Pulmonary artery endothelial cell (primary cell): ENCODE measurements at regions not wholly inside any gene's neighbourhood (a gene's known extent, or its start where the extent isn't known, plus 50 kb on each side); places are given as distances from the start of the nearest gene placed in this dataset.

Source experiments
- DNase-seq: peaks from one replicate; pipeline ENCODE4 v3.0.0-alpha.2; 2011; ENCODE audit warnings: low read depth, low spot score

- DNase-seq = no peak
These were observed 79.7 kb upstream of the ACKR3 start for GRCh38 chr2:236489895-236490404.

- DNase-seq = no peak
These were observed 73.3 kb upstream of the ACKR3 start for GRCh38 chr2:236496340-236496739.

DNA sequence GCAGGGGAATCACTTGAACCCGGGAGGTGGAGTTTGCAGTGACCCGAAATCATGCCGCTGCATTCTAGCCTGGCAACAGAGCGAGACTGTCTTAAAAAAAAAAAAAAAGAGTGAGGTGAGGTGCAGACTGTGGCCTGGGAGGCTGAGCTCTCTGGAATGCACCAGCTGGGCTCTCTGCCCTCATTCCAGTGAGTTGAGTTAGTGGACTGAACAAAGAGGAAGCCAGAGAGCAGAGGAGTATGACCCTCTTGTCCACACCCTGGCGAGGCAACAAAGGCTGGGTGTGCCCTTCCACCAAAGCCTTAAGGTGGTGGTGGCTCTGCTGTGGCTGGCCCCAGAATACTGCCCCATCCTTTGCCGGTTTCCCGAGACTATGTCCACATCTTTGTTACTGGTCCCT, 71.3 kb upstream of the ACKR3 start:
- no peak for DNase-seq

GRCh38 chr2:236499691-236500578, 69.7 kb upstream of the ACKR3 start:
- DNase-seq = no peak

DNA sequence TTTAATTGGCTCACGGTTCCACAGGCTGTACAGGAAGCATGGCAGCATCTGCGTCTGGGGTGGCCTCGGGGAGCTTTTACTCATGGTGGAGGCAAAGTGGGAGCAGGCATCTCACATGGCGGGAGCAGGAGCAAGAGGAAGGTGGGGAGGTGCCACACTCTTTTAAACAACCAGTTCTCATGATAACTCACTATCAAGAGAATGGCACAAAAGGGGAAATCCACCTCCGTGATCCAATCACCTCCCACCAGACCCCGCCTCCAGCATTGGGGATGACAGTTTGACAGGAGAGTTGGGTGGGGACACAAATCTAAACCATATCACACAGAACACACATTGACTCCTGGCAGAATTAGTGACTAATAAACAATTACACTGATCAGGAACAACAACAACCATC, 68.6 kb upstream of the ACKR3 start:
- no peak for DNase-seq

- DNase-seq = no peak
These were observed 68.1 kb upstream of the ACKR3 start for GRCh38 chr2:236501531-236501930.

- DNase-seq = no peak
These were observed 66.5 kb upstream of the ACKR3 start for GRCh38 chr2:236503100-236503499.

GRCh38 chr2:236503583-236503982, 66.0 kb upstream of the ACKR3 start:
- no peak for DNase-seq

GRCh38 chr2:236505041-236505440, 64.6 kb upstream of the ACKR3 start:
- DNase-seq = no peak

- DNase-seq = no peak
These were observed 64.0 kb upstream of the ACKR3 start for GRCh38 chr2:236505648-236506047.

DNA sequence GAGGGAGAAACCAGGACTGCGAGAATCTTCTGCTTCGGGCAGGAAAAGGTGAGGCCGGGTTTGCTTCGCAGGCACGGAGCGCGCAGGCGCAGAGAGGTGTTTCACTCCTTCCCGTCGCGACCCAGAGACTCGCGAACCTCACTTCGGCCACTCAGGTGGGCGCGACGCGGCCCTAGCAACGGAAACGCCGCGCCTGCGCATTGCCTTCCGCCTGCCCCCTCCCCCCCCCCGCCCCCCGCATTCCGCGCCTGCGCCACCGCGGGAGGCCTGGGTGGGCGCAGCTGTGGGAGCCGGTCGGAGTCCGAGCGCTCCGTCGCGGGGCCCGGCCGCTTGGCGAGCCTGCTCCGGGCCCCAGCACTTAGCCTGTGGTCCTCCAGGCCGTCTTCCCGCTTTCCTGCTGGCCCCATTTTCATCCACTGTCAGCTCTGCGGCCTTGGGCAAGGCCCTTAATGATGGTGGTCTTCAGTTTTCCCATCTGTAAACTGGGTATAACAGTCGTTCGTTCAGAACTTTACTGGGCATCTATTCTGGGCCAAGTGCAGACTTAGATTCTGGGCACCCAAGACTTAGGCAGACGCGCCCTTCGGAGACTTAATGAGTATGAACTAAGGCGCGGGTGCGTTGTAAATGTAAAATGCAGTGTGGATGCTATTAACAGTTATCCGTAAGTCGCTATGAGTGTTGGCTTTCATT, 62.1 kb upstream of the ACKR3 start:
- no peak for DNase-seq

GRCh38 chr2:236508466-236508865, 61.2 kb upstream of the ACKR3 start:
- DNase-seq = no peak

DNA sequence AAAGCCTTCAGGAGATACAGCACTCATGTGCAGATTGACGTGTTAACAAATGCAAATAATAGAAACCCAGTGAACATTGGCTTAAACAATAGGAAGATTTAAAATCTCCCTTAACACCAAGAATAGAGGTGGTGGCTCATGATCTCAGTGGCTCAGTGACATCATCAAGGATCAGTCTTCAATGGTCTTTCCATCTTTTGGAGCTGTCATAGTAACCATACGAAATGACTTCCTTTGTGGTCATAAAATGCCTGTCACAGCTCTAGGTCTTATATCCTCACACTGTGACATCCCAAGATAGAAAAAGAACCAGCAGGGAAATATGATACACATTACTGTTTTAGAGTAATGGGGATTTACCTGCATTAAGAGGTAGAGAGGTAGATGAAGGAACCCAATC, 59.6 kb upstream of the ACKR3 start:
- no peak for DNase-seq

- DNase-seq = no peak
These were observed 58.4 kb upstream of the ACKR3 start for GRCh38 chr2:236511266-236511665.

DNA sequence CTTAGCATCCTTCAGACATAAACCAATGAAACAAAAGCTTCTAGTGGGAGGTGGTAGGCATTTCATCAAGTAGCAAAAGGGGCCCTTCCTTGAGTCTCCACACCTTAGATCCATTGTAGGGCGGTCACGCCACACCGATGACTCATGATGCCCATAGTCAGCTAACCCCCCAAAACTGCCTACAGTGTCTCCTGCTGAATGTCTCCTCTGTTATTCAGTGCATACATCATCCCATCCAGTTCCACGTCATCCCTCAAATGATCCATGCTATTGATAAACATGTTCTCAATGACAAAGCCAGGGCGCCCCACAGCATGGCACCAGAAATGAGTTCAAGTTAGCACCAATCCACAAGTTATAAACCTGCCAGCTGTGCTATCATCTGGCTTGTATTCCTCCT, 57.4 kb upstream of the ACKR3 start:
- DNase-seq = no peak

DNA sequence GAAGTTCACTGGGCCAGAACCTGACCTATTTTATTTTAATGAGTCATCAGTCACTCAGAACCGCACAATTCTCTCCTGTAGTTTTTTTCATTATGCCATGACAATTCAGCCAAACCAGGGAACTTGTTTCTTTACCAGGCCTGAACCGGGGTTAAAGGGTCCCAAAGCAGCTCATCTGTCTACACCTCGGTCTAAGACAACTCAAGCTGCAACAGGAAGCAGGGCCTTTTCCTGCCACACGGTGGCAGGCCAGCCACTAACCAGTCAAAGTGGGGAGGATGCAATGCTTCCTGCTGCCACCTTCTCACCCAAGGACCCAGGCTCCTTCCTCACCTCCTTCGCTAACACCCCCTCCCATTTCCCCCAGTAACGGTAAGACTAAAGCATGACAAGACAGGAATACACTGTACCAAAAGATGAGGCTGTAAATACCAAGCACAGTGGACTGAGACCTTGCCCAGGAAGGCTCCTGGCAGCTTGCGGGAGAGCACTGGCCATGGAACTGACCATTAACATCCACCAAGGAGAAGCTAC, 56.7 kb upstream of the ACKR3 start:
- no peak for DNase-seq

GRCh38 chr2:236513956-236514355, 55.7 kb upstream of the ACKR3 start:
- no peak for DNase-seq

DNA sequence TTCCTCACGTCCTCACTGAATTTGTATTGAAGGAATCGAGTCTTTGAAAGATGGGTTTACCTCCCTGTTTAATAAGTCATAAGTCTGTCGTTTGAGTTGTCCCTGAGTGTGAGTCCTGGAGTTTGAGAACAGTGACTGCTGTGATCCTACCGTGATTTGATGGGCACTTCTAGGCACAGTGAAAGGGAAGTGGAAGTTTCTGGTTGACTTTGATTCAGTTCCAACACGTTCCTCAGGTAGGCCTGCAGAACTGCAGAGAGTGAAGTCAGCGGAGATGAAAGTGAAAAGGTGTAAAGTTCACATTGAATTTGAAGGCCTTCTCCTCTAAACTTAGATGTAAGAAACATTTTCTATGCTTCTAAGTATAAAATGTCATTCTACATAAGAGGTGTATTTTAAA, 52.9 kb upstream of the ACKR3 start:
- DNase-seq = no peak

DNA sequence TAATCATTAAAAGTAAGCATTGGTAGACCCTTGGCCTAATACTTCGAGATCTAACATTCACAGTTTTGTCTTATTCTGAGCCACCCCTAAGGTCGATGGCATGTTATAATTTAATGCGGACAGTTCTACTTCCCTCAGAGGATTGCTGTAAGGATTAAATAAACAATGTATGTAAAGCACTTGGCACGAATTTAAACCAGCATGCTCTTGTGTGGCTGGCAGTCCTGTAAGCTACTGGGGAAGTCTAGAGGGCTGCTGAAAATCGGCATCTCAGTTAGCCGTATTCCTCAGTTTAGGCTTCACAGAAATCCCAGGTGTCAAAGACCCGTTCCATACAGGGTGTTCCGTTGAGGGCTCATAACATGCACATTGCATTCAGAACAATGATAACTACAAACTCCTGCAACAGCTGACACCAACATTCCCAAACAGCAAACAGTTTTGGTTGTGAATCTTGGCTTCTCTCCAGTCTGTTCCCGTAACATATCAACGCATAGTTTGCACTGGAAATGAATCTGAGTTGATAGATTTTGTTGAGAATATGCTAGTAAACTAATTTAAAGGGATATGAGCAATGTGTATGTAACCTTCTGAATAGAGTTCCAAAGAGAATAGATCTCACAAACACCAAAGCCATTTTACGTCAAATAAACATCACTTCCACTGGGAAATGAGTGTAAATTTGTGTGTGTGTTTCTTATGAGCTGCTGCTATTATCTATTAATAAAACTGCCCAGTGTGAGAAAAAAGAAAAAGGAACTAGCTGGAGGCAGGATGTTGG, 52.2 kb upstream of the ACKR3 start:
- DNase-seq = no peak
